Neural cell (in vitro differentiated cells): ENCODE measurements at regions not wholly inside any gene's neighbourhood (a gene's known extent, or its start where the extent isn't known, plus 50 kb on each side); places are given as distances from the start of the nearest gene placed in this dataset.

Source experiments
- CTCF ChIP-seq: fragments of 450-650 bp; IDR thresholded peaks from 2 replicates; pipeline ENCODE4 v1.5.1; 2014; ENCODE audit warnings: antibody characterized with exemption, mild to moderate bottlenecking, moderate library complexity; ENCODE audit not compliant: poor library complexity, severe bottlenecking
- EP300 ChIP-seq: fragments of 450-650 bp; conservative IDR thresholded peaks from 2 replicates; pipeline ENCODE4 v1.6.1; 2014; ENCODE audit warnings: antibody characterized with exemption, mild to moderate bottlenecking, moderate library complexity; ENCODE audit not compliant: poor library complexity, severe bottlenecking
- EZH2 ChIP-seq: fragments of 200-600, 300-800 bp; shearing (Covaris generic), sonication (generic); IDR thresholded peaks from 2 replicates; pipeline ENCODE4 v1.6.1; 2014; ENCODE audit warnings: antibody characterized with exemption, low read length, borderline replicate concordance, mild to moderate bottlenecking; ENCODE audit not compliant: insufficient read depth, poor library complexity, severe bottlenecking
- POLR2AphosphoS5 ChIP-seq: IDR thresholded peaks from 2 replicates; pipeline ENCODE4 v1.6.1; 2012
- RAD21 ChIP-seq: fragments of 450-650 bp; conservative IDR thresholded peaks from 2 replicates; pipeline ENCODE4 v1.6.1; 2014; ENCODE audit warnings: antibody characterized with exemption, mild to moderate bottlenecking, moderate library complexity
- REST ChIP-seq: IDR thresholded peaks from 2 replicates; pipeline ENCODE4 v1.6.1; 2012; ENCODE audit warnings: borderline replicate concordance
- SMC3 ChIP-seq: fragments of 450-650 bp; conservative IDR thresholded peaks from 2 replicates; pipeline ENCODE4 v1.6.1; 2014; ENCODE audit warnings: antibody characterized with exemption, mild to moderate bottlenecking, moderate library complexity; ENCODE audit not compliant: poor library complexity
- TAF1 ChIP-seq: IDR thresholded peaks from 2 replicates; pipeline ENCODE4 v1.6.1; 2012; ENCODE audit warnings: low read depth

- TF ChIP-seq CTCF (no peak), POLR2AphosphoS5 (no peak), REST (no peak), RAD21 (no peak), EP300 (no peak), TAF1 (no peak), SMC3 (no peak), EZH2 (no peak)
These were observed 161.4 kb upstream of the MDFIC start for GRCh38 chr7:114760477-114760876.
